Skeletal muscle cell (primary cell): ENCODE measurements at regions not wholly inside any gene's neighbourhood (a gene's known extent, or its start where the extent isn't known, plus 50 kb on each side); places are given as distances from the start of the nearest gene placed in this dataset.
"Not testable (repeated sequence)": the region's sequence is repeated elsewhere in the genome, so short reads cannot be mapped to it uniquely, and the experiment has no call there.

Source experiments
- DNase-seq: peaks from one replicate; pipeline ENCODE4 v3.0.0-alpha.2; 2010; ENCODE audit warnings: low read depth
- H3K4me3 ChIP-seq: 2 replicates; pipeline ENCODE4 v1.5.1; 2011; ENCODE audit warnings: low read depth, mild to moderate bottlenecking, control low read depth, low read length, moderate library complexity

DNA sequence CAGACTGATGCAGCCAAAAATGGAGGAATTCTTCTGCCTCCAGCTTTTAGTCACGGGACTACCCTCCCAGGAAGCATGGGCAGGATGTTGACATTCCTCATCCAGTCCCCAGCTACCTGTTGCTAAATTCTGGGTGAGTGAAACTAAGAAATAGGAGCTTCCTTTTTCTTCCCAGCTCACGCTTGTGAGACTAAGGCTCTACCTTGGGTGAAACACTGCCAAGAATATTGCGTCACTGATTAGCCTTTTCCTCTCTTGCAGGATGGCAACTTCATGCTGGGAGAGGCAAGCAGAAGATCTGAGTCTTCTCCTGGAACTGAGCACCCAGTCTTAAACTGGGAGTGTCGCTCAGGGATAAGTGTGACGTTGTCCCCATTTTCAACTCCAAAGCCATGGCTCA, 59.7 kb downstream of the RNU2-63P start:
- not testable (repeated sequence) for H3K4me3 ChIP-seq, DNase-seq

DNA sequence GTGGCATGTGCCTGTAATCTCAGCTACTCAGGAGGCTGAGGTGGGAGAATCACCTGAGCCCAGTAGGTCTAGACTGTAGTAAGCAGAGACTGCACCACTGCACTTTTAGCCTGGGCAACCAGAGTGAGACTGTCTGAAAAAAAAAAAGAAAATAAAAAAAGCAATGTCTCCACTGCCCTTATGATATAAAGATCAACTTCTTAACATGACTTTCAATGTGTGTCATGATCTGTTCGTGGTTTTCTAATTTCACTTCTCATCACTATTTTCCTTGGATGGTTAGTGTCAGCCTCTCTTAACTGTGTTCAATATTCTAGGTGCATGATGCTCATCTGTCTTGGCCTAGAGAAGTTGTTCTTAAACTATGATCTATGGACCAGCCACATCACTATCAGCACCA, 67.3 kb downstream of the RNU2-63P start:
- not testable (repeated sequence) for DNase-seq, H3K4me3 ChIP-seq

DNA sequence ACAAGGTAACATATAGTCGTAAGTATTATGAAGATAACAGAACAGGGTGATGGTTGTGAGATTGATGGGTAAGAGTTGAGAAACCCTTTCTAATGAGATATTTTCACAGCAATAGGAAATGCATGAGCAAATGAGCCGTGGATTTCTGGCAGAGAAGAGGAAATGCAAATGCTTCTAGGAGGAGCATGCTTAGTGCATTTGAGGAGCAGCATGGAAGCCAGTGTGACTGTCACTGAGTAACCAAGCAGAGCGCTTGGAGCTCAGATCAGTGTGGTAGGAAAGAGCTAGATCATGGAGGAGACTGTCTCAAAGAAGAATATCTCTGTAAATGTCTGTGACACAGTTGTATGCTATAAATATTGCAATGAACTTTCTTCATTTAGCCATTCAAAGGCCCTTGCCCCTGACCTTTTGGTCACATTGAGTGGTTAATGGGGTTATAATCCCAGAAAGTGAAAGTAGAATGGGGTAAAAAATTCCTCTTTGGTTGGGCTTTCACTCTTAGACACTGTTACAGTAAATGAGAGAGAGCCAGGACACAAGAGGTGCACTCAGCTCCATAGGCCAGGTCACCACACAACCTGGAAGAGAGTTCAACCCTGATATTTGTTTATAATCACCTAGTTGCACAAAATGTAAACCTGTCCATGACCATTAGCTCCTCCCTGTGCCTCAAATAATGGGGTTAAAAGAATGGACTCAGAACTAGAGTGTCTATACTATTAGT, 69.5 kb downstream of the RNU2-63P start:
- H3K4me3 ChIP-seq, DNase-seq: not testable (repeated sequence)

DNA sequence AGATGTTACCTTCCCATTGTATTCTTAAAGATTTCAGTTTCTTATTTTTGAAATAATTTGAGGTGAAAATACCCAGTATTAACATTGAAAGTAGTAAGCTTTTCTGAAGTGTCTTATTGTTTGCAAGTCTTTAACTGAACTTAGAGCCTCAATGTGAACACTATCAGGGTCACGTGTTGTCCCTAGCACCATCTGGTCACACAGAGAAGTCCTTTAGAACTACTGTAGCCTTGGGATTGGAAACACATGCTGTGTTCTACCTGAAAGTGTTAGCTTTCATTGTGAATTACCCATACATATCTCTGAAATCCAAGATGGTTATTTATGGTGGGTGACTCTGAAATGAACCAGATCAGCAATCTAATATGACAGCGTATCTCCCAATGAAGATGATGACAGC, 77.0 kb downstream of the RNU2-63P start:
- not testable (repeated sequence) for DNase-seq, H3K4me3 ChIP-seq

GRCh38 chr2:87919023-87919665, 93.5 kb upstream of the RGPD2 start:
- not testable (repeated sequence) for H3K4me3 ChIP-seq, DNase-seq

DNA sequence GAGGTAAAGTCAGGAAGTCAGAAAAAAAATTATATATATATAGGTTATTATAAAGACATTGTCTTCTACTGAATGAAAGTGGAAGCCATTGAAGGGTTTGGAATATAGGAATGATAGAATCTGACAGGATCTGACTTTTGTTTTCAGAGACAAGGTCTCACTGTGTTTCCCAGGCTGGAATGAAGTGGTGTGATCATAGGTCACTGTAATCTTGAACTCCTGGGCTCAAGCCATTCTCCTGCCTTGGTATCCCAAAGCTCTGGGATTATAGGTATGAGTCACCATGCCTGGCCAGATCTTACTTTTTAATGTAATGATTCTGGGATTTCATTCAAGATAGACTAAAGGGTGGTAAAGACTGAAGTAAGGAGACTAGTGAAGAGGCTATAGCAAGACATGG, 91.6 kb upstream of the RGPD2 start:
- not testable (repeated sequence) for H3K4me3 ChIP-seq, DNase-seq

DNA sequence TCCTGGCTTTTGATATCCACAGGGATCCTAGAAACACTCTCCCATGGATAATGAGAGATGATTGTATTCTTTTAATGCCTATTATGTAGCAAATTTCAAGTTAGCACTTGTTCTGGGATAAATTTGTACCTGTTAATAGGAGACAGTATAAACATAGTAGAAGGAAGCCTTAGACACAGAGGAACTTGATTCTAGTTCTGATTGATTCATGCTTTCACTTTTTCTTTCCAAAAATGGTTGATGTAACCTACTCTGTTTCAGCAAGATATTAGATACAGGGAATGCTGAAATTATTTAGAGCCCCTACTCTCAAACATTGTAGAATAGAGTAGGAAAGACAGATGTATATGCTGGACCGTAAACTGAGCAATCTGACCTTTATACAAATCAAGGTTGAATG, 85.3 kb upstream of the RGPD2 start:
- H3K4me3 ChIP-seq, DNase-seq: not testable (repeated sequence)

DNA sequence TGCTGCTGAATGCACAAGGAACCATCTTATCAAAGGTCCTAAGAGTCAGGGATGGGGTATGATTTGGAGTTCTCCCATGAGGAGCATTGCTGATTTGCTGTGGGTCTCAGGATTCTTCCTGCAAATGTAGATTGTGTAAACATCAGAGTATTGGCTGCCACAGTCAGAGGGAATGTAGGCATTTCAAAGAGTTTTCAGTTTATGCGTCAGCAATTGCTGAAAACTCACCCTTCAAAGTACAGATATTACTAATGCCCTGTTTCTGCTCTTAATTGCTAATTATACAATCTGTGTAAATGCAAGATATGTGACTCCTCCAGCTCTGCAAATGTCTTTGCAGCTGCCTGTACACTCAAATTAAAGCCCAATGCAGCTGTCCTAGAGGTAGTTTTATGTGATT, 83.4 kb upstream of the RGPD2 start:
- DNase-seq, H3K4me3 ChIP-seq: not testable (repeated sequence)

GRCh38 chr2:87907556-87908099, 82.0 kb upstream of the RGPD2 start:
- not testable (repeated sequence) for H3K4me3 ChIP-seq, DNase-seq

DNA sequence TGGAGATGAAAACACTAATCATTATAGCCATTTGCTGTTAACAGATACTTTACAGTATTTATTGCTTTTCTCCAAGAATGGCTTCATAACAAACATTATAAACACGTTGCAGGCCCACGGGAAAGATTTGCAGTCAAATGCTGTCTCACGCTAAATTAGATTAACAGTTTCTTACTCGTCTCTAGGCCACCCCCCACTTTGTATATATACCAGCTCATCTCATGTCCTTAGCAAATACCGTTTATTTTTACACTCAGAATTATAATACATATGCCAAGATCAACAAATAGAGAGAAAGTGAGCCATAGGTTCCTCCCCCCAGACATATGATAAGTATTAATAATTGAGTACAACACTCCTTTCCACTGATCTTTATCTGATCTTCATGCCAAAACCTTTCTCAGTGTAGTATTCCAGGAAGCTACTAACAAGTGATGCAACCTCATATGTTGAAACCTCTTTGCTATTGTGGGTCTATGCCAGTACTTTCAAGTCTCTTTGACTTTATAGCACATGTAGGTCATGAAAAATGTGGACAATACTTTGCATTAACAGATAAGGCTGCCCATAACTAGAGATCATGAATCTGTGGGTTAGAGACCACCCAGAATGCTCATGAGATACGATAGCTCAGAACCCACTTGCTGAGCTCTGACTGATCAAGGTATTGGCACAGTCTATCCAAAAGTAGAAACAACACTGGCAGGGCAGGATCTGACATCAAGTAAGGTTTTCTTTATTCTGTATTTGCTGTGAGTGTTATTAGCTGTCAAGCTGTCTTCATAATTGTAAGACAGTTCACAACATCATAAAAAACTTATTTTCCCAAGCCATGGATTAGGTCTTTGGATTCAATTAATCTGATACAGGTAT, 77.9 kb upstream of the RGPD2 start:
- not testable (repeated sequence) for H3K4me3 ChIP-seq
- DNase-seq: peak; percentile 47

DNA sequence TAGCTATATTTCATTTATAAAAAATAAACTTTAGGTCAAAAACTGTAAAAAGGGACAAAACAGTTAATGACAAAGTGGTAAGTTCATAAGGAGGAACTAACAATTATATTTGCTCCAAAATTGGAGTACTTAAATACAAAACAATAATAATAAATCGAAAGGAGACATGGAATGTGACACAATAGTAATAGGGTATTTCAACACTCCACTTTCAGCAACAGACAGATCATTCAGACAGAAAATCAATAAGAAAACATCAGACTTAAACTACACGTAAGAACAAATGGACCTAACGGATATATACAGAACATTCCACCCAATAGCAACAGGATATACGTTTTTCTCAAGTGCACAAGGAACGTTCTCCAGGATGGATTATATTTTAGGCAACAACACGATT, 58.1 kb upstream of the RGPD2 start:
- H3K4me3 ChIP-seq, DNase-seq: not testable (repeated sequence)
